HepG2 (cell line): ENCODE measurements at regions not wholly inside any gene's neighbourhood (a gene's known extent, or its start where the extent isn't known, plus 50 kb on each side); places are given as distances from the start of the nearest gene placed in this dataset.
A peak's percentile ranks its signal among the peaks of the same experiment; 100 is the strongest.

ENCODE experiments used
- ATAC-seq: fragments of 200-7000 bp; cut with Tn5 transposase; 3 replicates; pipeline ENCODE4 v1.9.1; 2020; ENCODE audit warnings: mild to moderate bottlenecking, moderate library complexity
- BruUV-seq: library from RNA; stranded (reverse); fragments of 400-500 nt; replicated peaks from 2 replicates; lab custom pipeline; 2021; lab: Mats Ljungman, UMichigan
- CTCF ChIA-PET: fragments of 300-600 bp; formaldehyde crosslinking; extraction: SDS; loops from one replicate; lab custom pipeline; 2021; ENCODE audit warnings: low total read pairs, inconsistent platforms, low intra/inter-chr PET ratio; lab: Yijun Ruan, JAX
- POLR2A ChIA-PET: fragments of 350-600 bp; sonication (Branson Sonifier 250); formaldehyde crosslinking; loops from one replicate; lab custom pipeline; 2020; ENCODE audit warnings: antibody characterized with exemption, inconsistent platforms; lab: Yijun Ruan, JAX
- DNase-seq: peaks from one replicate; pipeline ENCODE4 v3.0.0-alpha.2; 2015; ENCODE audit warnings: low spot score
- FAIRE-seq: peaks from 3 replicates; lab custom pipeline; 2011; peaks lifted over from hg19 to GRCh38; lab: Jason Lieb, UNC
- H2AFZ ChIP-seq: one replicate; pipeline ENCODE4 v1.6.1; 2011; ENCODE audit warnings: low read length, inconsistent platforms
- H3K27ac ChIP-seq: fragments of 300-600 bp; 3 replicates; pipeline ENCODE4 v1.8.0; 2011; ENCODE audit warnings: mixed run types, mild to moderate bottlenecking, mixed read lengths, low read length, inconsistent platforms; ENCODE audit not compliant: insufficient read depth; ENCODE audit errors: extremely low read length
- H3K27me3 ChIP-seq, 2 experiments: fragments of 200-600 bp in 1 of 2; 2 replicates in 1 of 2; 3 replicates in 1 of 2; pipeline versions ENCODE4 v1.6.0 to v1.8.0; 2011; ENCODE audit warnings: low read length in 2 of 2, mild to moderate bottlenecking in 2 of 2, moderate library complexity in 2 of 2, inconsistent platforms in 1 of 2; ENCODE audit not compliant: insufficient read depth in 2 of 2, control insufficient read depth in 1 of 2
- H3K36me3 ChIP-seq, 2 experiments: fragments of 200-600 bp in 1 of 2; replicated peaks in 1 of 2; 2 replicates in 1 of 2; 3 replicates in 1 of 2; pipeline versions ENCODE4 v1.5.1 to v1.8.0; 2011; ENCODE audit warnings: low read length in 2 of 2, inconsistent platforms in 1 of 2; ENCODE audit not compliant: insufficient read depth in 2 of 2, control insufficient read depth in 1 of 2
- H3K4me1 ChIP-seq: 2 replicates; pipeline ENCODE4 v1.5.1; 2012; ENCODE audit warnings: low read length, inconsistent platforms; ENCODE audit not compliant: insufficient read depth
- H3K4me2 ChIP-seq: 2 replicates; pipeline ENCODE4 v1.6.0; 2011; ENCODE audit warnings: low read depth, low read length, inconsistent platforms
- H3K4me3 ChIP-seq, 3 experiments: fragments of 200-600 bp in 1 of 3; sonication (generic), shearing (Covaris generic) in 1 of 3; replicated peaks in 1 of 3; 2 replicates each; pipeline ENCODE4 v1.5.1; 2011 to 2016; ENCODE audit warnings: low read length in 3 of 3, inconsistent platforms in 2 of 3, low read depth in 2 of 3, mild to moderate bottlenecking in 2 of 3, control low read depth in 1 of 3, mixed read lengths in 1 of 3; ENCODE audit not compliant: insufficient read depth in 1 of 3
- H3K79me2 ChIP-seq: one replicate; pipeline ENCODE4 v1.6.1; 2011; ENCODE audit warnings: low read length, inconsistent platforms; ENCODE audit not compliant: insufficient read depth
- H3K9ac ChIP-seq: 2 replicates; pipeline ENCODE4 v1.6.0; 2011; ENCODE audit warnings: mild to moderate bottlenecking, low read depth, low read length, inconsistent platforms; ENCODE audit not compliant: insufficient read depth
- H3K9me3 ChIP-seq: 2 replicates; pipeline ENCODE4 v1.5.1; 2012; ENCODE audit warnings: mild to moderate bottlenecking, low read length
- H4K20me1 ChIP-seq: 2 replicates; pipeline ENCODE4 v1.6.0; 2011; ENCODE audit warnings: inconsistent platforms, mild to moderate bottlenecking, low read length, moderate library complexity; ENCODE audit not compliant: insufficient read depth
- ZMYM4 ChIP-seq: sonication (generic); formaldehyde crosslinking; IDR thresholded peaks from 2 replicates; pipeline ENCODE4 v1.8.1; 2023; ENCODE audit warnings: mild to moderate bottlenecking, missing genetic modification reagents
- ZNF251 ChIP-seq: sonication (generic); formaldehyde crosslinking; IDR thresholded peaks from 2 replicates; pipeline ENCODE4 v1.9.0; 2021; ENCODE audit warnings: mild to moderate bottlenecking, missing genetic modification reagents
- ZNF574 ChIP-seq: sonication (generic); formaldehyde crosslinking; IDR thresholded peaks from 2 replicates; pipeline ENCODE4 v1.4.0; 2020; ENCODE audit warnings: missing genetic modification reagents
- WGBS: methylation state at CpG from one replicate; pipeline ENCODE4 v1.1.6; 2017; ENCODE audit warnings: low lambda C conversion rate; 5-methylcytosine and 5-hydroxymethylcytosine counted together
- in situ Hi-C: cut with HindIII; loops from 2 replicates; pipeline ENCODE4 v1.10.0; 2017; ENCODE audit warnings: low pct_unique_long_range_greater_than_20kb; ENCODE audit not compliant: extremely low pct_ligation_motif_present
- intact Hi-C: fragments of 100-400 bp; cut with micrococcal nuclease; formaldehyde crosslinking; loops from one replicate; pipeline ENCODE4 v1.10.0; 2022; ENCODE audit not compliant: unreplicated experiment
- TF ChIP-seq, protein P1 (sequence below): sonication (generic); formaldehyde crosslinking; IDR thresholded peaks from 2 replicates; pipeline ENCODE4 v1.5.0; 2020; ENCODE audit warnings: mild to moderate bottlenecking, missing genetic modification reagents, moderate library complexity

DNA sequence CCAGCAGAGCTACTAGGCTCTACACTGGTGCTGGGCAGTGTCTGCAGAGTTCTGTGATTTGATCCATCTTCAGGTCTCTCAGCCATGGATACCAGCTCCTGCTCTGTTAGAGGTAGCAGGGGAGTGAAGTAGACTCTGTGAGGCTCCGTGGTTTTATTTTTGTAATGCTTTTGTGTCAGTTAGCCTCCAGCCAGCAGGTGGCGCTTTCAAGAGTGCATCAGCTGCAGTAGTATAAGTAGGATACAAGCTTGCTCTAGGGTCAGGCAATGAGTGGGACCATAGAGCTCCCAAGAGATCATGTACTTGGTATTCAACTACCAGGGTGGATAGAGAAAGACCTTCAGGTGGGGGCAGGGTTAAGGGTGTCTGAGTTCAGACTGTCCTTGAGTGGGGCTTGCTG, 362.5 kb upstream of the TRAM1L1 start:
- 28% methylated on average over 2 of the region's 2 CpGs for WGBS
- CTCF ChIA-PET, result no interaction called here
- H3K27me3 ChIP-seq, result no peaks in the 10 kb centered on the region
- H3K9me3 ChIP-seq, result no peaks in the 10 kb centered on the region
- H3K27ac ChIP-seq, result no peak overlapping the region
- no peaks in the 10 kb centered on the region for H3K4me1 ChIP-seq
- POLR2A ChIA-PET, result no interaction called here
- BruUV-seq, result no TSS peak
- H3K4me2 ChIP-seq, result no peak overlapping the region; the same call in 1 of the 2 replicates
- in situ Hi-C loops (no loop called here), intact Hi-C loops (loop anchor here (1.0 to 5.0 kb wide), 2 partner anchors 584 to 776 kb away; partner anchors contain the start of gene NDST3)
- DNase-seq (peak; percentile 12), ATAC-seq (peak; percentile 62; the same call in 2 of the 3 replicates), FAIRE-seq (no peak)
- H3K79me2 ChIP-seq, result no peaks in the 10 kb centered on the region
- H3K4me3 ChIP-seq, result no peak overlapping the region
- H3K9ac ChIP-seq, result no peak overlapping the region
- H2AFZ ChIP-seq, result no peak overlapping the region
- no peaks in the 10 kb centered on the region for H3K36me3 ChIP-seq
- no peaks in the 10 kb centered on the region for H4K20me1 ChIP-seq
- TF ChIP-seq ZNF574 (CRISPR knock-in tag) (peak; percentile 96), ZNF251 (CRISPR knock-in tag) (no peak), ZMYM4 (0 out of 2 replicates have a peak, but pooled peaks have one; percentile 17)
- TF ChIP-seq, protein P1, sequence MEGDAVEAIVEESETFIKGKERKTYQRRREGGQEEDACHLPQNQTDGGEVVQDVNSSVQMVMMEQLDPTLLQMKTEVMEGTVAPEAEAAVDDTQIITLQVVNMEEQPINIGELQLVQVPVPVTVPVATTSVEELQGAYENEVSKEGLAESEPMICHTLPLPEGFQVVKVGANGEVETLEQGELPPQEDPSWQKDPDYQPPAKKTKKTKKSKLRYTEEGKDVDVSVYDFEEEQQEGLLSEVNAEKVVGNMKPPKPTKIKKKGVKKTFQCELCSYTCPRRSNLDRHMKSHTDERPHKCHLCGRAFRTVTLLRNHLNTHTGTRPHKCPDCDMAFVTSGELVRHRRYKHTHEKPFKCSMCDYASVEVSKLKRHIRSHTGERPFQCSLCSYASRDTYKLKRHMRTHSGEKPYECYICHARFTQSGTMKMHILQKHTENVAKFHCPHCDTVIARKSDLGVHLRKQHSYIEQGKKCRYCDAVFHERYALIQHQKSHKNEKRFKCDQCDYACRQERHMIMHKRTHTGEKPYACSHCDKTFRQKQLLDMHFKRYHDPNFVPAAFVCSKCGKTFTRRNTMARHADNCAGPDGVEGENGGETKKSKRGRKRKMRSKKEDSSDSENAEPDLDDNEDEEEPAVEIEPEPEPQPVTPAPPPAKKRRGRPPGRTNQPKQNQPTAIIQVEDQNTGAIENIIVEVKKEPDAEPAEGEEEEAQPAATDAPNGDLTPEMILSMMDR (CRISPR knock-in tag), result peak; percentile 41
